Stimulated activated CD4-positive, alpha-beta T cell treated with anti-CD3 and anti-CD28 coated beads, Interleukin-2, amount 100 ng/mL, for 24 hours (primary cell): ENCODE measurements at regions not wholly inside any gene's neighbourhood (a gene's known extent, or its start where the extent isn't known, plus 50 kb on each side); places are given as distances from the start of the nearest gene placed in this dataset.

Experiments used
- DNase-seq, 2 donors: peaks; one replicate each; pipeline ENCODE4 v3.0.0-alpha.2; 2020

GRCh38 chr5:174338185-174339010 lies 292.9 kb downstream of the NSG2 start:
- DNase-seq: no peak

- DNase-seq: no peak
These were observed 293.6 kb downstream of the NSG2 start for GRCh38 chr5:174339130-174339529.

- DNase-seq: no peak
These were observed 294.7 kb downstream of the NSG2 start for GRCh38 chr5:174340226-174340625.

- no peak for DNase-seq
These were observed 297.2 kb downstream of the NSG2 start for GRCh38 chr5:174342696-174343095.

- DNase-seq: no peak
These were observed 298.3 kb downstream of the NSG2 start for GRCh38 chr5:174343826-174344225.

- DNase-seq: no peak
These were observed 298.8 kb downstream of the NSG2 start for GRCh38 chr5:174344335-174344734.

- DNase-seq: no peak
These were observed 301.7 kb downstream of the NSG2 start for GRCh38 chr5:174347183-174347582.

- no peak for DNase-seq
These were observed 302.9 kb downstream of the NSG2 start for GRCh38 chr5:174348311-174348981.

- no peak for DNase-seq
These were observed 307.2 kb downstream of the NSG2 start for GRCh38 chr5:174352681-174353080.

- DNase-seq: no peak
These were observed 309.1 kb downstream of the NSG2 start for GRCh38 chr5:174354571-174354970.

- DNase-seq: no peak
These were observed 309.7 kb downstream of the NSG2 start for GRCh38 chr5:174355208-174355612.

GRCh38 chr5:174355995-174356394 lies 310.5 kb downstream of the NSG2 start:
- no peak for DNase-seq

GRCh38 chr5:174356536-174356935 lies 311.0 kb downstream of the NSG2 start:
- DNase-seq: no peak

GRCh38 chr5:174358276-174358675 lies 312.8 kb downstream of the NSG2 start:
- DNase-seq: no peak

- no peak for DNase-seq
These were observed 313.6 kb downstream of the NSG2 start for GRCh38 chr5:174359071-174359470.

GRCh38 chr5:174362514-174362913 lies 317.0 kb downstream of the NSG2 start:
- DNase-seq: no peak

GRCh38 chr5:174363934-174364333 lies 318.4 kb downstream of the NSG2 start:
- DNase-seq: no peak

GRCh38 chr5:174364676-174365075 lies 319.2 kb downstream of the NSG2 start:
- no peak for DNase-seq

GRCh38 chr5:174371600-174372094 lies 326.1 kb downstream of the NSG2 start:
- DNase-seq: no peak

- DNase-seq: no peak
These were observed 328.7 kb downstream of the NSG2 start for GRCh38 chr5:174374206-174374605.

- no peak for DNase-seq
These were observed 330.6 kb downstream of the NSG2 start for GRCh38 chr5:174376056-174376455.

- no peak for DNase-seq
These were observed 331.3 kb downstream of the NSG2 start for GRCh38 chr5:174376726-174377373.

GRCh38 chr5:174378121-174378874 lies 332.8 kb downstream of the NSG2 start:
- no peak for DNase-seq
